HG02840 (cell line): ENCODE measurements at regions not wholly inside any gene's neighbourhood (a gene's known extent, or its start where the extent isn't known, plus 50 kb on each side); places are given as distances from the start of the nearest gene placed in this dataset.
"Not testable (repeated sequence)": the region's sequence is repeated elsewhere in the genome, so short reads cannot be mapped to it uniquely, and the experiment has no call there.

Experiments used
- ATAC-seq: cut with Tn5 transposase; IDR thresholded peaks from one replicate; pipeline ENCODE4 v1.9.1; 2021; ENCODE audit warnings: mild to moderate bottlenecking, moderate library complexity, moderate number of reproducible peaks; ENCODE audit not compliant: unreplicated experiment, low FRiP score

GRCh38 chr12:75944097-75944904, 87.3 kb downstream of the PHLDA1 start:
- peak; percentile 96 for ATAC-seq

GRCh38 chr12:75943730-75944096, 87.9 kb downstream of the PHLDA1 start:
- no peak for ATAC-seq

- not testable (repeated sequence) for ATAC-seq
Measured at GRCh38 chr12:75941661-75942060, 89.9 kb downstream of the PHLDA1 start.

GRCh38 chr12:75939016-75939642, 92.4 kb downstream of the PHLDA1 start:
- ATAC-seq = no peak

DNA sequence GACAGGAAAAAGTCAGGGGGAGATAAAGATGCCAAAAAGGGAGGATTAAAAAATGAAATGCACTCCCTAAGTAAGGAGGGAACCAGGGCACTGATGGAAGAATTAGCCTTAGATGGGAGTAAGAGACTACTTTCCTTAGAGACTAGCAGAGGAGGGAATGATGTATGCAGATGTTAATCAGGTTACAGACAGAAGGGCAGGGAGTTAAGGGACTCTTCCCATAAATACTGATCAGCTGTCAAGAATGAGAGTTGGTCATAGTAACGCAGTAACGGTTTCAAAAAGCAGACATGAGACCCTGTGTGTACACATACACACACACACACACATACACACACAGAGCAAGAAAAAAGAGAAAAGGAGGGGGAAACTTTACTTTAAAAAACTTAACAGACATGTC, 93.4 kb downstream of the PHLDA1 start:
- ATAC-seq = no peak

DNA sequence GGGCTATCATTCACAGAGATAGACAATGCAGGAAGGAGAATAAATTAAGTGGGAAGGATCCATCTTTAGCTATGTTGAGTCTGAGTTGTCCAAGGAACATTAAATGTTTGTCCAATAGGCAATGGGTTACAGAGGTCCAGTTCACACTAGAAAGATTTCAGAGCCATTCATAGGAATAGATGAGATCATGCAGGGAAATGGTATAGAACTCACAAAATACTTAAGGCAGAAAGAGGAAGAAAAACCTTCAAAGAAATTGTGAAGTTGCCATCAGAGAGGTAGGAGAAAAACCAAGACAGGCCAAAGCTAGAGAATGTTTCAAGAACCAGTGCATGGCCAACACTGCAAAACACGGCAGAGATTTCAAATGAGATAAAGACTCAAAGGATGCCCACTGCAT, 94.1 kb downstream of the PHLDA1 start:
- no peak for ATAC-seq

GRCh38 chr12:75936515-75937440, 94.8 kb downstream of the PHLDA1 start:
- ATAC-seq = no peak

GRCh38 chr12:75935539-75936242, 95.9 kb downstream of the PHLDA1 start:
- ATAC-seq = no peak

DNA sequence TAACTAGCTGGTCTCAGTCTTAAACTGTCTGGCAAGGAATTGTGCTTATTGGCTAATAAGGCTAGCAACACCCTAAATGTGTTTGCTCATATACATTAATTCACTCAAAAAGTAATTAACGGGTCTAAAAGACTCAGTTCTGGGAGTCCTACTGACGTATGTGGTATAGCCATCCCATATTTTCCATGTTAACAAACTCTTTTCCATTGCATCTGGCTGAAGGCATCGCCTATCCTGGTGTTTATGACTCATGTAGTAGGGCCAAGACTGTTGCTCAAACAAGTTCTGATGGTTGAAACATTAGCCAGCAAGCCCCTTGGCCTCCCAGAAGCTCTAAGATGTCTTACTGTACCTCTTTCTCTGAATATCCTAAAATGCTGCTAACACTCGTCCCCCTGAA, 98.5 kb downstream of the PHLDA1 start:
- ATAC-seq = no peak

GRCh38 chr12:75932241-75932640, 99.3 kb downstream of the PHLDA1 start:
- ATAC-seq = no peak

- no peak for ATAC-seq
Measured at GRCh38 chr12:75923964-75924666, 107.5 kb downstream of the PHLDA1 start.

DNA sequence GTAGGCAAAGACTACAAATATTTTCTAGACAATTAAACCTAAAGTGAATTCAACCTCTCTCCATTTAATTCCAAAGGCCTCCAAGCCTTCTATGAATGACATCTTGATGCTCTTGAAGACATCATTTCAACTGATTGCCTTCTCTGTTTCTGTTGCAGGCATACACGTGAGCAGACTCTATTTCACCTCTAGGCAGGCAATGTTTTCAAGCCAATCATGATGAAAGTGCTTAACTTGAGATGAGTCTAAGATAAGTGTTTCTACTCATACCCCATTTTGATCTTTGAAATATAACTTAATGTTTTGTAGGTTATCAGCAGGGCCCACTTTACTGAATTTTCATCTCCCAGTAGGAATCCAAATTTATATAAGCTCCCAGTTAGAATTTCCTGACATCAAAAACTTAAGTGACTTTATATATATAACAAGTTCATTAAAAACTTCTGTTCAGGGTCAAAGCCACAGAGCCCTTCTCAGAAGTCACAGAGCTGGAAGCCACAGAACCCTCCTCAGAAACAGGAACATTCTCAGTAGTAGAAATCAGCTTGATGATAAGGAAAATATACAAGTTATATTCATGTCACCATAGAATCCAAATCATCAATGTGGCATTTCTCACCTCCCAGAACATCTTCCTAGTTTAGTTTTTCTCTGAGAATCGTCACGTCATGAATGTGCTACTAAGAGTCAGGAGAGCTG, 108.5 kb downstream of the PHLDA1 start:
- no peak for ATAC-seq

GRCh38 chr12:75921622-75922289, 109.8 kb downstream of the PHLDA1 start:
- no peak for ATAC-seq

GRCh38 chr12:75917715-75918114, 113.9 kb downstream of the PHLDA1 start:
- ATAC-seq = no peak

DNA sequence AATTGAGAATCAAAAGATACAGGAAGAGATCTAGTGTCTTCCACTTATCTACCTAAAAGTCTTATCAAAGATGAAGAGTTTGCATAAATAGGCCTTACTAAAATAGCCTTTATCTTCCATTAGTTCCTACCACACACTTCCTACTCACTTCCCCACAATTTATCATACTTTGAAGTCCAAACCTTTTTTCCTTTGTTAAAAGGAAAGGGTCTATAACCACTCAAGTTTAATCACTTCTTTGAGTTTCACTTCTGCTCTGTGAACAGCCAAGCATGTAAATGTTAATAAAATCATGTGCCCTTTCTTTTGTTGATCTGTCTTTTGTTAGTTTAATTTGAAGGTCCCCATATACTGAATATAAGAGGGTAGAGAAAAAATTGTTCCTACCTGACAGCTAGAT, 114.5 kb downstream of the PHLDA1 start:
- ATAC-seq = no peak

GRCh38 chr12:75913502-75914351, 117.8 kb downstream of the PHLDA1 start:
- no peak for ATAC-seq

DNA sequence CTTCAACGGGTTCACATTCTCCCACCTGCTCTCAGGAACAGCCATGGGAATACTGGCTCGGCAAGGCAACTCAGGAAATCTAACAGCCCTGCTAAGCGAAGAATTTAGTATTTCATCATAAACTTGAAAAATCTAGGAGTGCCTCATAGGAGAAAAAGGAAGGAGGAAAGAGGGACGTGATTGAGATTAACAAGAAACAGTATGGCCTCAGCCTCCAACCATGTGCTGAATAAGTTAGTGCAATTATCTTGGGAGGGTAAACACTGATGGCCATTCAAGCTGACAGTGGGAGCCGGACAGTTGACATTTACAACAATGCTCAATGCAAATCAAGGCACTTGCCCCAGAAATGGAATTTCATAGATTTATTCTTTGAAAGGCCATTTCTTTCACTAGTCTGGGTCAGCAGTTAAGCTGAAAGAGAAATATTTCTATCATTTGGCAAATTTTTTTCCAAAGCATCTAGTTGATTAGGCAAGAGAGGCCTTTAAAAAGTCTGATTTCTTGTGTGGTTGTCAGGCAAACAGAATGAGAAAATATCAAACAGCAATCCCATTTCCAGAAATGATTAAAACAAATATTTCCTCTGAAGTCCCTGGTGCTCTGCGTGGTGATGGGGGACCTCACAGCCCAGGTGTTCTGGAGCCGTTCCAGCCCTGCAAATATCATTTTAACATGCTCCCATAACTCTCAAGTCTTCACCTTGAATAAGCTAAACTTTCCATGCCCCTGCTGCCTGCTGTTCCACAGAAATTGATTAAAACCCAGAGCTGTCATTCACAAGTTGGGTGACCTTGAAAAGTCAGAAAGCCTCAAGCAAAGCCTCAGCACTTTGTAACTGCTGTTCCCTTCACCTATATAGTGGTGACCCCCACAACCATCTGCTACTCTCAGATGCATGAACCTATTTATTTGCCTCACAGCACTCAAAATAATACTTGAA, 121.6 kb downstream of the PHLDA1 start:
- ATAC-seq = no peak
